Skeletal muscle tissue (tissue), 3 donors: ENCODE measurements at regions not wholly inside any gene's neighbourhood (a gene's known extent, or its start where the extent isn't known, plus 50 kb on each side); places are given as distances from the start of the nearest gene placed in this dataset.
"Not testable (repeated sequence)": the region's sequence is repeated elsewhere in the genome, so short reads cannot be mapped to it uniquely, and the experiment has no call there.

Source experiments
- H3K27ac ChIP-seq: one replicate; pipeline ENCODE4 v1.7.0; 2013; ENCODE audit warnings: mild to moderate bottlenecking, low read depth, low read length, inconsistent platforms
- H3K27me3 ChIP-seq, 3 donors: one replicate each; pipeline ENCODE4 v1.7.0; 2013; ENCODE audit warnings: low read length in 3 of 3; ENCODE audit not compliant: control insufficient read depth in 3 of 3, insufficient read depth in 3 of 3
- H3K36me3 ChIP-seq, 3 donors: one replicate each; pipeline ENCODE4 v1.7.0; 2013; ENCODE audit warnings: low read length in 3 of 3; ENCODE audit not compliant: control insufficient read depth in 3 of 3, insufficient read depth in 3 of 3
- H3K4me1 ChIP-seq, 3 donors: one replicate each; pipeline ENCODE4 v1.7.0; 2013; ENCODE audit warnings: low read length in 3 of 3, mild to moderate bottlenecking in 3 of 3; ENCODE audit not compliant: control insufficient read depth in 3 of 3, insufficient read depth in 3 of 3
- H3K4me3 ChIP-seq, 3 donors: one replicate each; pipeline ENCODE4 v1.7.0; 2013; ENCODE audit warnings: low read length in 3 of 3
- H3K9ac ChIP-seq, 3 donors: one replicate each; pipeline ENCODE4 v1.7.0; 2013; ENCODE audit warnings: low read length in 3 of 3, mild to moderate bottlenecking in 3 of 3, moderate library complexity in 2 of 3, low read depth in 1 of 3
- H3K9me3 ChIP-seq, 3 donors: one replicate each; pipeline ENCODE4 v1.7.0; 2013; ENCODE audit warnings: low read length in 3 of 3; ENCODE audit not compliant: control insufficient read depth in 3 of 3
- donor health status: Osteomylitis.

- Histone ChIP-seq H3K9me3 (no peaks in the 10 kb centered on the region), H3K27me3 (no peaks in the 10 kb centered on the region), H3K4me3 (no peak overlapping the region), H3K4me1 (no peaks in the 10 kb centered on the region), H3K9ac (no peak overlapping the region), H3K27ac (no peak overlapping the region), H3K36me3 (no peaks in the 10 kb centered on the region)
Measured at GRCh38 chr13:79631051-79631659, 150.2 kb downstream of the NDFIP2 start.

GRCh38 chr13:79628463-79628862 is 147.5 kb downstream of the NDFIP2 start:
- no peaks in the 10 kb centered on the region for H3K4me1 ChIP-seq
- no peaks in the 10 kb centered on the region for H3K9me3 ChIP-seq
- H3K4me3 ChIP-seq, result no peak overlapping the region
- H3K27me3 ChIP-seq, result no peaks in the 10 kb centered on the region
- no peak overlapping the region for H3K9ac ChIP-seq
- H3K36me3 ChIP-seq, result no peaks in the 10 kb centered on the region
- no peak overlapping the region for H3K27ac ChIP-seq

- no peak overlapping the region for H3K27ac ChIP-seq
- H3K27me3 ChIP-seq, result no peaks in the 10 kb centered on the region
- no peaks in the 10 kb centered on the region for H3K36me3 ChIP-seq
- H3K9me3 ChIP-seq, result peaks cover 0 to 1% (median 0%) of the 10 kb centered on the region in 3 donors
- no peak overlapping the region for H3K9ac ChIP-seq
- H3K4me3 ChIP-seq, result no peak overlapping the region
- H3K4me1 ChIP-seq, result no peaks in the 10 kb centered on the region
Measured at GRCh38 chr13:79626924-79627323, 146.0 kb downstream of the NDFIP2 start.

- no peaks in the 10 kb centered on the region for H3K27me3 ChIP-seq
- no peaks in the 10 kb centered on the region for H3K4me1 ChIP-seq
- no peak overlapping the region for H3K4me3 ChIP-seq
- H3K9me3 ChIP-seq, result peaks cover 0 to 3% (median 0%) of the 10 kb centered on the region in 3 donors
- no peak overlapping the region for H3K9ac ChIP-seq
- H3K36me3 ChIP-seq, result no peaks in the 10 kb centered on the region
- H3K27ac ChIP-seq, result no peak overlapping the region
Measured at GRCh38 chr13:79625517-79625916, 144.6 kb downstream of the NDFIP2 start.

GRCh38 chr13:79621902-79622301 is 140.9 kb downstream of the NDFIP2 start:
- H3K4me3 ChIP-seq, result no peak overlapping the region
- no peak overlapping the region for H3K9ac ChIP-seq
- no peaks in the 10 kb centered on the region for H3K36me3 ChIP-seq
- no peaks in the 10 kb centered on the region for H3K4me1 ChIP-seq
- no peak overlapping the region for H3K27ac ChIP-seq
- no peaks in the 10 kb centered on the region for H3K27me3 ChIP-seq
- H3K9me3 ChIP-seq, result peaks cover 0 to 3% (median 0%) of the 10 kb centered on the region in 3 donors

GRCh38 chr13:79621449-79621848 is 140.5 kb downstream of the NDFIP2 start:
- Histone ChIP-seq H3K36me3 (no peaks in the 10 kb centered on the region), H3K9ac (no peak overlapping the region), H3K27ac (no peak overlapping the region), H3K9me3 (peaks cover 0 to 3% (median 0%) of the 10 kb centered on the region in 3 donors), H3K4me1 (no peaks in the 10 kb centered on the region), H3K4me3 (no peak overlapping the region), H3K27me3 (no peaks in the 10 kb centered on the region)

GRCh38 chr13:79614250-79614918 is 133.4 kb downstream of the NDFIP2 start:
- Histone ChIP-seq H3K27ac (no peak overlapping the region), H3K9ac (no peak overlapping the region), H3K9me3 (peaks cover 0 to under 1% (median 0%) of the 10 kb centered on the region in 3 donors), H3K36me3 (no peaks in the 10 kb centered on the region), H3K4me1 (no peaks in the 10 kb centered on the region), H3K27me3 (no peaks in the 10 kb centered on the region), H3K4me3 (no peak overlapping the region)

GRCh38 chr13:79612604-79613003 is 131.6 kb downstream of the NDFIP2 start:
- Histone ChIP-seq H3K4me3 (no peak overlapping the region), H3K27me3 (no peaks in the 10 kb centered on the region), H3K36me3 (no peaks in the 10 kb centered on the region), H3K9me3 (peaks cover 0 to 2% (median 0%) of the 10 kb centered on the region in 3 donors), H3K4me1 (no peaks in the 10 kb centered on the region), H3K27ac (no peak overlapping the region), H3K9ac (no peak overlapping the region)

- not testable (repeated sequence) for H3K27me3 ChIP-seq, H3K9ac ChIP-seq, H3K4me1 ChIP-seq, H3K4me3 ChIP-seq, H3K9me3 ChIP-seq, H3K36me3 ChIP-seq, H3K27ac ChIP-seq
Measured at GRCh38 chr13:79607895-79608294, 126.9 kb downstream of the NDFIP2 start.
